Spleen (tissue), 11 donors: ENCODE measurements at regions not wholly inside any gene's neighbourhood (a gene's known extent, or its start where the extent isn't known, plus 50 kb on each side); places are given as distances from the start of the nearest gene placed in this dataset.

Source experiments
- DNase-seq: peaks from one replicate; pipeline ENCODE4 v3.0.0-alpha.2; 2020
- H3K27ac ChIP-seq, 8 donors: fragments of 200-600 bp; sonication (generic) in 7 of 8; 1 replicate in 4 of 8; 2 replicates in 4 of 8; pipeline versions ENCODE4 v1.5.0 to v1.8.0; 2016 to 2021; ENCODE audit warnings: inconsistent platforms in 4 of 8, mild to moderate bottlenecking in 4 of 8, moderate library complexity in 1 of 8
- H3K27me3 ChIP-seq, 7 donors: fragments of 200-600 bp; sonication (generic) in 6 of 7; replicated peaks in 1 of 7; 1 replicate in 4 of 7; 2 replicates in 3 of 7; pipeline versions ENCODE4 v1.5.0 to v1.8.0; 2016 to 2021; ENCODE audit warnings: inconsistent platforms in 3 of 7, mild to moderate bottlenecking in 1 of 7
- H3K36me3 ChIP-seq, 6 donors: fragments of 200-600 bp; sonication (generic) in 5 of 6; 1 replicate in 4 of 6; 2 replicates in 2 of 6; pipeline versions ENCODE4 v1.5.0 to v1.8.0; 2016 to 2021; ENCODE audit warnings: inconsistent platforms in 2 of 6
- H3K4me1 ChIP-seq, 6 donors: fragments of 200-600 bp; sonication (generic) in 5 of 6; 1 replicate in 3 of 6; 2 replicates in 3 of 6; pipeline versions ENCODE4 v1.5.0 to v1.8.0; 2016 to 2021; ENCODE audit warnings: inconsistent platforms in 3 of 6
- H3K4me3 ChIP-seq, 8 donors: fragments of 200-600 bp; sonication (generic) in 7 of 8; 1 replicate in 4 of 8; 2 replicates in 4 of 8; pipeline versions ENCODE4 v1.5.0 to v1.8.0; 2016 to 2021; ENCODE audit warnings: inconsistent platforms in 4 of 8, mild to moderate bottlenecking in 4 of 8, moderate library complexity in 2 of 8
- H3K9me3 ChIP-seq, 8 donors: fragments of 200-600 bp; sonication (generic) in 7 of 8; 1 replicate in 4 of 8; 2 replicates in 4 of 8; pipeline versions ENCODE4 v1.5.0 to v1.8.0; 2016 to 2021; ENCODE audit warnings: inconsistent platforms in 4 of 8
- CTCF ChIP-seq, 11 experiments: fragments of 200-600 bp in 7 of 11; fragments of 450-650 bp in 4 of 11; sonication (generic) in 4 of 11; IDR thresholded peaks in 8 of 11; conservative IDR thresholded peaks in 3 of 11; 1 replicate in 7 of 11; 2 replicates in 4 of 11; pipeline versions ENCODE4 v1.4.0 to v1.8.0; 2016 to 2021; ENCODE audit warnings: antibody characterized with exemption in 11 of 11, inconsistent platforms in 4 of 11, mild to moderate bottlenecking in 1 of 11
- POLR2A ChIP-seq, 3 donors: fragments of 450-650 bp; IDR thresholded peaks; one replicate each; pipeline ENCODE4 v1.5.1; 2017; ENCODE audit warnings: antibody characterized with exemption in 3 of 3, mild to moderate bottlenecking in 1 of 3
- POLR2AphosphoS5 ChIP-seq, 3 donors: sonication (generic); formaldehyde crosslinking; IDR thresholded peaks; one replicate each; pipeline ENCODE4 v1.5.1; 2017; ENCODE audit warnings: antibody characterized with exemption in 3 of 3
- WGBS, 5 donors: extraction: QIAGEN DNeasy Blood & Tissue Kit in 3 of 5; methylation state at CpG; one replicate each; pipeline versions ENCODE4 v1.1.5 to v1.1.7; 2013 to 2018; 5-methylcytosine and 5-hydroxymethylcytosine counted together
- intact Hi-C: fragments of 100-400 bp; cut with DNase I; formaldehyde crosslinking; loops from one replicate; pipeline ENCODE4 v1.15.0; 2023; ENCODE audit warnings: low total_unique reads
- donor health status: healthy with polysubstance abuse.
- donor health status: DM: no; HTN: no; CAD: no; lungs with moderate emphysema.
- donor health status: DM: no; HTN: no; CAD: no.
- donor health status: Bipolar disorder and iron deficiency.
- donor health status: healthy.
- donor health status: DM: no; HTN: no; CAD: no.
- donor health status: DM: yes; HTN: yes; CAD: no.

DNA sequence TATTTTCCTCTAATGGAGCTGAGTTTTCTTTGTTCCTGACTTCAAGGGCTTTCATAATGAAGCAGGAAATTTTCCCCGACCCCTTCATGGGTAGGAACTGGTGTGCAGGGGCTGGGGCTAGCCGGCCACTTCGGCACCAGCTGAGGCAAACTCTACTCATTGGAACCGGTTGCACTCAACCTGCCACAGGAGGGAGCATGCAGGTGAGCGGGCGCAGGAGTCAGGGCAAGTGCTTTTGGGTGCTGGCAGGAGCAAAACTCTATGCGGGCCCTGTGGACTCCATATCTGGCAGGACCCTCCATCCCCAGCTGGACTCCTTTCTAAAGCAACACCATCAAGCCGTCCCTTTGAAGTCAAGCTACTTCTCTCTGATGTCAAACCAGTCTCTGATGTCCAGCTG lies 244.2 kb downstream of the EPM2A start:
- H3K9me3 ChIP-seq: peaks cover 0 to 47% (median 20%) of the 10 kb centered on the region in 8 donors
- H3K27ac ChIP-seq: no peak overlapping the region
- TF ChIP-seq CTCF (IDR thresholded peaks at IDR 0.05 in 8 of 11, conservative IDR thresholded peaks at IDR 0.05 in 3 of 11) (no peak), POLR2A (IDR thresholded peaks at IDR 0.05) (no peak), POLR2AphosphoS5 (IDR thresholded peaks at IDR 0.05) (no peak)
- no peaks in the 10 kb centered on the region for H3K4me1 ChIP-seq
- no peaks in the 10 kb centered on the region for H3K36me3 ChIP-seq
- 54 to 75% (median 66%) methylated on average over 6 to 8 of the region's 8 CpGs for WGBS, 5 donors
- DNase-seq: no peak
- H3K27me3 ChIP-seq: no peaks in the 10 kb centered on the region
- no peak overlapping the region for H3K4me3 ChIP-seq
- intact Hi-C loops: no loop called here

DNA sequence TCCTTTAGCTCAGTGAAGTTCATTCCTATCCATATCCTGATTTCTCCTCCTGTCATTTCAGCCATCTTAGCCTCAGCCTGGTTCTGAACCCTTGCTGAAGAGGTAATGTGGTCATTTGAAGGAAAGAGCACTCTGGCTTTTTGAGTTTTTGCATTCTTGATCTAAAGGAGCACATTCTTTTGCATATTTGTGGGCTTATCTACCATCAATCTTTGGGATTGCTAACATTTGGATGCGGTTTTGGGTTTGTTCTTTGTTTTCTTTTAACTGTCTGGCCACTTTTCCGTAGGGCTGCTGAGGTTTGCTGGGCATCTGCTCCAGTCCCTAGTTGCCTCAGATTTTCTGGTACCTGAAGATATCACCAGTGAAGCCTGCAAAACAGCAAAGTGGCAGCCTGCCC lies 238.3 kb downstream of the EPM2A start:
- no peaks in the 10 kb centered on the region for H3K27me3 ChIP-seq
- WGBS, 5 donors: 24 to 88% (median 55%) methylated on average over 2 of the region's 2 CpGs
- DNase-seq: no peak
- no peak overlapping the region for H3K27ac ChIP-seq
- no peaks in the 10 kb centered on the region for H3K4me1 ChIP-seq
- H3K9me3 ChIP-seq: peaks cover 0 to 53% (median 25%) of the 10 kb centered on the region in 8 donors
- TF ChIP-seq POLR2A (IDR thresholded peaks at IDR 0.05) (no peak), POLR2AphosphoS5 (IDR thresholded peaks at IDR 0.05) (no peak), CTCF (IDR thresholded peaks at IDR 0.05 in 8 of 11, conservative IDR thresholded peaks at IDR 0.05 in 3 of 11) (no peak)
- intact Hi-C loops: no loop called here
- H3K4me3 ChIP-seq: no peak overlapping the region
- H3K36me3 ChIP-seq: no peaks in the 10 kb centered on the region

DNA sequence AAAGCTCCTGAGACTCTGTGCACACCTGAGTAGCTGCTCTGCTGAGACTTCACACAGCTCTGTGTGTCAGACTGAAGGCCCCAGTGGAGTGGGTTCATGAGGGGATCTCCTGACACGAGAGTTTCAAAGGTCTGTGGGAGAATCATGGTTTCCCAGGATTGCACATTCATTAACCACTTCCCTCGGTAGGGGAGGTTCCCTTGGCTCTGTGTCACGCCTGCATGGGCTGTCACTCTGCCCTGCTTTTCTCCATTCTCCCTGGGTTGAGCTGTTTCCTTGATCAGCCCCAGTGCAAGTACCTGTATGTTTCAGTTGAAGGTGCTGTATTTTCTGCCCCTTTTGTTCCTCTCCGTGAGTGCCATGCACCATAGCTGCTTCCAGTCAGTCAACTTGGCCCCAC lies 236.9 kb downstream of the EPM2A start:
- intact Hi-C loops: no loop called here
- no peaks in the 10 kb centered on the region for H3K36me3 ChIP-seq
- no peak for TF ChIP-seq POLR2A (IDR thresholded peaks at IDR 0.05)
- TF ChIP-seq CTCF (IDR thresholded peaks at IDR 0.05 in 8 of 11, conservative IDR thresholded peaks at IDR 0.05 in 3 of 11): no peak
- TF ChIP-seq POLR2AphosphoS5 (IDR thresholded peaks at IDR 0.05): no peak

GRCh38 chr6:145502416-145502815 lies 232.9 kb downstream of the EPM2A start:
- TF ChIP-seq POLR2A (IDR thresholded peaks at IDR 0.05) (no peak), POLR2AphosphoS5 (IDR thresholded peaks at IDR 0.05) (no peak), CTCF (IDR thresholded peaks at IDR 0.05 in 8 of 11, conservative IDR thresholded peaks at IDR 0.05 in 3 of 11) (no peak)
- no peaks in the 10 kb centered on the region for H3K36me3 ChIP-seq
- no peak for DNase-seq
- intact Hi-C loops: no loop called here
- no peak overlapping the region for H3K27ac ChIP-seq
- no peaks in the 10 kb centered on the region for H3K27me3 ChIP-seq
- 32 to 57% (median 42%) methylated on average over 1 of the region's 1 CpG for WGBS, 5 donors
- H3K4me3 ChIP-seq: no peak overlapping the region
- no peaks in the 10 kb centered on the region for H3K4me1 ChIP-seq
- peaks cover 0 to 21% (median 7%) of the 10 kb centered on the region in 8 donors for H3K9me3 ChIP-seq

More for the DNA sequence above, 236.9 kb downstream of the EPM2A start:
- no peak overlapping the region for H3K27ac ChIP-seq
- H3K4me1 ChIP-seq: no peaks in the 10 kb centered on the region
- no peaks in the 10 kb centered on the region for H3K27me3 ChIP-seq
- no peak for DNase-seq
- peaks cover 0 to 41% (median 25%) of the 10 kb centered on the region in 8 donors for H3K9me3 ChIP-seq
- no peak overlapping the region for H3K4me3 ChIP-seq
- WGBS, 5 donors: 57 to 69% (median 63%) methylated on average over 4 of the region's 4 CpGs
